ENCODE measurements at regions not wholly inside any gene's neighbourhood (a gene's known extent, or its start where the extent isn't known, plus 50 kb on each side); places are given as distances from the start of the nearest gene placed in this dataset.

- Histone ChIP-seq H2AFZ (no peak overlapping the region), H3K27ac (no peak overlapping the region), H3K4me1 (replicated peaks; ENCODE audit: insufficient read depth) (no peaks in the 10 kb centered on the region), H4K20me1 (ENCODE audit: insufficient read depth) (no peaks in the 10 kb centered on the region), H3K9me2 (ENCODE audit: insufficient read depth) (no peaks in the 10 kb centered on the region), H3K4me2 (no peak overlapping the region), H3K9me3 (ENCODE audit: insufficient read depth, low read depth) (no peaks in the 10 kb centered on the region), H3K79me2 (ENCODE audit: low read depth) (no peaks in the 10 kb centered on the region), H3K27me3 (ENCODE audit: insufficient read depth, low read depth) (no peaks in the 10 kb centered on the region; the same call in 1 of the 2 replicates), H3K36me3 (ENCODE audit: low read depth) (no peaks in the 10 kb centered on the region), H3F3A (ENCODE audit: insufficient read depth, low read depth) (no peaks in the 10 kb centered on the region), H3K4me3 (no peak overlapping the region)
- TF ChIP-seq EZH2 (IDR thresholded peaks at IDR 0.05; ENCODE audit: low read depth): no peak
- TF ChIP-seq CTCF (conservative IDR thresholded peaks at IDR 0.05): no peak
- no peak for DNase-seq
- intact Hi-C loops (cut with micrococcal nuclease; ENCODE audit: unreplicated experiment): no loop called here
- ChIA-PET CTCF (no interaction called here), POLR2A (ENCODE audit: unreplicated experiment) (no interaction called here)
- no TSS peak for BruUV-seq (replicated peaks)
These were observed 438.1 kb upstream of the FAM98A start for GRCh38 chr2:34037157-34037556.

GRCh38 chr2:34031097-34031496, 432.0 kb upstream of the FAM98A start:
- intact Hi-C loops (cut with micrococcal nuclease; ENCODE audit: unreplicated experiment): no loop called here
- Histone ChIP-seq H3K4me2 (no peak overlapping the region), H3K4me1 (replicated peaks; ENCODE audit: insufficient read depth) (no peaks in the 10 kb centered on the region), H2AFZ (no peak overlapping the region), H3K79me2 (ENCODE audit: low read depth) (no peaks in the 10 kb centered on the region), H3K9me2 (ENCODE audit: insufficient read depth) (no peaks in the 10 kb centered on the region), H3K9me3 (ENCODE audit: insufficient read depth, low read depth) (no peaks in the 10 kb centered on the region), H3K27me3 (ENCODE audit: insufficient read depth, low read depth) (no peaks in the 10 kb centered on the region), H3K27ac (no peak overlapping the region), H3F3A (ENCODE audit: insufficient read depth, low read depth) (no peaks in the 10 kb centered on the region), H3K4me3 (no peak overlapping the region), H3K36me3 (ENCODE audit: low read depth) (no peaks in the 10 kb centered on the region), H4K20me1 (ENCODE audit: insufficient read depth) (no peaks in the 10 kb centered on the region)
- TF ChIP-seq CTCF (conservative IDR thresholded peaks at IDR 0.05): no peak
- TF ChIP-seq EZH2 (IDR thresholded peaks at IDR 0.05; ENCODE audit: low read depth): no peak
- DNase-seq: no peak
- CTCF ChIA-PET: no interaction called here
- BruUV-seq (replicated peaks): no TSS peak
- POLR2A ChIA-PET (ENCODE audit: unreplicated experiment): no interaction called here

DNA sequence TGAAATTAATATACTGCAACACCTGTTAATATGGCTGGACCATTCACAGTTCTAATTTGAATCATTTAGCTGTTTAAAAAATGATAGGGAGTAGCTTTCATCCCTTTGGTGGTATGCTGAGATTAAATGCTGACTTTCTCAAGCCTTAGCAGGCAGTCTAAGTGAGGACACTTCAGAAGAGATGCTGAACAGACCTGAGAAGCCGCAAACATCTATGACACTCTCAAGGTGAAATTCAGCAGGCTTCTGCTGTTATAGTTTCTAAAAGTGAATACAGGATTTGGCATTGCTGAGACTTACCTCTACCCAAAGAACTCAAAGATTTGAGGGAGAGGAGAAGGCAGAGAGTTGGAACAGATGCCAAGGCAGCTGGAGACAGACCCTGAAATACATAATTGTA, 431.2 kb upstream of the FAM98A start:
- intact Hi-C loops (cut with micrococcal nuclease; ENCODE audit: unreplicated experiment): no loop called here
- H4K20me1 ChIP-seq (ENCODE audit: insufficient read depth): no peaks in the 10 kb centered on the region
- no peaks in the 10 kb centered on the region for H3K9me2 ChIP-seq (ENCODE audit: insufficient read depth)
- no peak overlapping the region for H3K4me2 ChIP-seq
- ChIA-PET CTCF (no interaction called here), POLR2A (ENCODE audit: unreplicated experiment) (no interaction called here)
- H3K27me3 ChIP-seq (ENCODE audit: insufficient read depth, low read depth): no peaks in the 10 kb centered on the region
- H3K9me3 ChIP-seq (ENCODE audit: insufficient read depth, low read depth): no peaks in the 10 kb centered on the region
- no peak for DNase-seq
- no peaks in the 10 kb centered on the region for H3K4me1 ChIP-seq (replicated peaks; ENCODE audit: insufficient read depth)
- H3F3A ChIP-seq (ENCODE audit: insufficient read depth, low read depth): no peaks in the 10 kb centered on the region
- no peaks in the 10 kb centered on the region for H3K36me3 ChIP-seq (ENCODE audit: low read depth)
- H3K27ac ChIP-seq: no peak overlapping the region
- no peak overlapping the region for H2AFZ ChIP-seq
- no peak for TF ChIP-seq CTCF (conservative IDR thresholded peaks at IDR 0.05)
- no peak for TF ChIP-seq EZH2 (IDR thresholded peaks at IDR 0.05; ENCODE audit: low read depth)
- no peak overlapping the region for H3K4me3 ChIP-seq
- BruUV-seq (replicated peaks): no TSS peak
- H3K79me2 ChIP-seq (ENCODE audit: low read depth): no peaks in the 10 kb centered on the region

All from PC-9 (cell line).